H9 (cell line): ENCODE measurements at regions not wholly inside any gene's neighbourhood (a gene's known extent, or its start where the extent isn't known, plus 50 kb on each side); places are given as distances from the start of the nearest gene placed in this dataset.

Source experiments
- DNase-seq: peaks from one replicate; pipeline ENCODE4 v3.0.0-alpha.2; 2017
- H2AFZ ChIP-seq: one replicate; pipeline ENCODE4 v1.6.1; 2013; ENCODE audit warnings: mild to moderate bottlenecking, low read length, control low read depth, moderate library complexity
- H2AK5ac ChIP-seq: 2 replicates; pipeline ENCODE4 v1.6.1; 2013; ENCODE audit warnings: low read length, control low read depth, mixed read lengths; ENCODE audit not compliant: insufficient read length
- H2BK120ac ChIP-seq: one replicate; pipeline ENCODE4 v1.6.1; 2013; ENCODE audit warnings: low read depth, mild to moderate bottlenecking, low read length, control low read depth, inconsistent platforms; ENCODE audit not compliant: poor library complexity, severe bottlenecking
- H2BK12ac ChIP-seq: 2 replicates; pipeline ENCODE4 v1.6.1; 2013; ENCODE audit warnings: low read length, control low read depth, mixed read lengths, low read depth; ENCODE audit not compliant: insufficient read length
- H2BK15ac ChIP-seq: 2 replicates; pipeline ENCODE4 v1.6.1; 2013; ENCODE audit warnings: low read depth, low read length, control low read depth
- H2BK20ac ChIP-seq: one replicate; pipeline ENCODE4 v1.6.1; 2013; ENCODE audit warnings: low read depth, mild to moderate bottlenecking, low read length, control low read depth, inconsistent platforms; ENCODE audit not compliant: poor library complexity, severe bottlenecking
- H2BK5ac ChIP-seq: 2 replicates; pipeline ENCODE4 v1.6.1; 2013; ENCODE audit warnings: low read length, control low read depth, mixed read lengths; ENCODE audit not compliant: insufficient read length
- H3K14ac ChIP-seq: 2 replicates; pipeline ENCODE4 v1.6.1; 2013; ENCODE audit warnings: low read length, control low read depth; ENCODE audit not compliant: insufficient read depth
- H3K18ac ChIP-seq: 2 replicates; pipeline ENCODE4 v1.6.1; 2013; ENCODE audit warnings: low read depth, mild to moderate bottlenecking, mixed read lengths, low read length, control low read depth; ENCODE audit not compliant: insufficient read length
- H3K23ac ChIP-seq: 2 replicates; pipeline ENCODE4 v1.6.1; 2013; ENCODE audit warnings: low read length, control low read depth, mixed read lengths, low read depth; ENCODE audit not compliant: insufficient read length
- H3K23me2 ChIP-seq: 2 replicates; pipeline ENCODE4 v1.6.1; 2013; ENCODE audit warnings: low read depth, mild to moderate bottlenecking, mixed read lengths, low read length, control low read depth; ENCODE audit not compliant: insufficient read length, poor library complexity, severe bottlenecking
- H3K27ac ChIP-seq: 2 replicates; pipeline ENCODE4 v1.5.1; 2013; ENCODE audit warnings: low read length, control low read depth, mixed read lengths, low read depth; ENCODE audit not compliant: insufficient read length
- H3K27me3 ChIP-seq: 2 replicates; pipeline ENCODE4 v1.6.1; 2013; ENCODE audit warnings: low read length, control low read depth, inconsistent platforms; ENCODE audit not compliant: insufficient read depth
- H3K4ac ChIP-seq: 2 replicates; pipeline ENCODE4 v1.6.1; 2013; ENCODE audit warnings: low read depth, mild to moderate bottlenecking, control low read depth, inconsistent platforms, low read length, moderate library complexity
- H3K4me1 ChIP-seq: 2 replicates; pipeline ENCODE4 v1.6.1; 2013; ENCODE audit warnings: low read length, control low read depth, inconsistent platforms; ENCODE audit not compliant: insufficient read depth
- H3K4me2 ChIP-seq: 2 replicates; pipeline ENCODE4 v1.6.1; 2013; ENCODE audit warnings: low read length, control low read depth, mixed read lengths; ENCODE audit not compliant: insufficient read length, insufficient read depth
- H3K56ac ChIP-seq: 2 replicates; pipeline ENCODE4 v1.6.1; 2013; ENCODE audit warnings: low read depth, mild to moderate bottlenecking, mixed read lengths, low read length, control low read depth; ENCODE audit not compliant: insufficient read length
- H3K79me1 ChIP-seq: 2 replicates; pipeline ENCODE4 v1.6.1; 2013; ENCODE audit warnings: low read depth, mild to moderate bottlenecking, moderate library complexity, low read length, control low read depth, inconsistent platforms; ENCODE audit not compliant: insufficient read depth, poor library complexity, severe bottlenecking
- H3K79me2 ChIP-seq: 2 replicates; pipeline ENCODE4 v1.6.1; 2013; ENCODE audit warnings: low read length, control low read depth, inconsistent platforms; ENCODE audit not compliant: insufficient read depth
- H3K9ac ChIP-seq: 2 replicates; pipeline ENCODE4 v1.6.1; 2013; ENCODE audit warnings: low read length, control low read depth, mixed read lengths; ENCODE audit not compliant: insufficient read length; ENCODE audit errors: extremely low read depth
- H3K9me3 ChIP-seq: one replicate; pipeline ENCODE4 v1.6.1; 2013; ENCODE audit warnings: low read depth, low read length, inconsistent platforms; ENCODE audit not compliant: control insufficient read depth
- H3T11ph ChIP-seq: one replicate; pipeline ENCODE4 v1.6.1; 2013; ENCODE audit warnings: mild to moderate bottlenecking, low read length, control low read depth, inconsistent platforms
- H4K20me1 ChIP-seq: one replicate; pipeline ENCODE4 v1.6.1; 2013; ENCODE audit not compliant: control insufficient read depth, insufficient read length, insufficient read depth
- H4K5ac ChIP-seq: 2 replicates; pipeline ENCODE4 v1.6.1; 2013; ENCODE audit warnings: low read depth, mild to moderate bottlenecking, mixed read lengths, low read length, control low read depth; ENCODE audit not compliant: insufficient read length
- H4K8ac ChIP-seq: replicated peaks from 2 replicates; pipeline ENCODE4 v1.6.1; 2013; ENCODE audit warnings: low read length, control low read depth, mixed read lengths, low read depth; ENCODE audit not compliant: insufficient read length
- H4K91ac ChIP-seq: 2 replicates; pipeline ENCODE4 v1.6.1; 2013; ENCODE audit warnings: low read depth, mild to moderate bottlenecking, moderate library complexity, mixed read lengths, low read length, control low read depth; ENCODE audit not compliant: insufficient read length
- H3K27ac Mint-ChIP-seq, 3 experiments: 2 replicates in 2 of 3; 3 replicates in 1 of 3; pipeline ENCODE4 v1.8.0; 2020 to 2021; ENCODE audit warnings: mixed read lengths in 3 of 3, mild to moderate bottlenecking in 1 of 3, moderate library complexity in 1 of 3
- H3K27me3 Mint-ChIP-seq: 2 replicates; pipeline ENCODE4 v1.8.0; 2021; ENCODE audit warnings: low read depth, mild to moderate bottlenecking, moderate library complexity, mixed read lengths
- H3K36me3 Mint-ChIP-seq, 3 experiments: 2 replicates in 2 of 3; 3 replicates in 1 of 3; pipeline ENCODE4 v1.8.0; 2020 to 2021; ENCODE audit warnings: low read depth in 3 of 3, mixed read lengths in 3 of 3; ENCODE audit not compliant: insufficient read depth in 1 of 3
- H3K4me1 Mint-ChIP-seq, 2 experiments: 2 replicates each; pipeline ENCODE4 v1.8.0; 2020; ENCODE audit warnings: mixed read lengths in 2 of 2
- H3K4me3 Mint-ChIP-seq, 2 experiments: 2 replicates in 1 of 2; 3 replicates in 1 of 2; pipeline ENCODE4 v1.8.0; 2020 to 2021; ENCODE audit warnings: mild to moderate bottlenecking in 2 of 2, mixed read lengths in 2 of 2, moderate library complexity in 1 of 2
- H3K9me3 Mint-ChIP-seq, 2 experiments: 2 replicates in 1 of 2; 3 replicates in 1 of 2; pipeline ENCODE4 v1.8.0; 2020; ENCODE audit warnings: mild to moderate bottlenecking in 2 of 2, mixed read lengths in 2 of 2, moderate library complexity in 1 of 2
- TF ChIP-seq, protein P1 (sequence below): fragments of 200-600 bp; sonication (generic); conservative IDR thresholded peaks from 3 replicates; pipeline ENCODE4 v1.8.0; 2021; ENCODE audit warnings: antibody characterized with exemption, mild to moderate bottlenecking

DNA sequence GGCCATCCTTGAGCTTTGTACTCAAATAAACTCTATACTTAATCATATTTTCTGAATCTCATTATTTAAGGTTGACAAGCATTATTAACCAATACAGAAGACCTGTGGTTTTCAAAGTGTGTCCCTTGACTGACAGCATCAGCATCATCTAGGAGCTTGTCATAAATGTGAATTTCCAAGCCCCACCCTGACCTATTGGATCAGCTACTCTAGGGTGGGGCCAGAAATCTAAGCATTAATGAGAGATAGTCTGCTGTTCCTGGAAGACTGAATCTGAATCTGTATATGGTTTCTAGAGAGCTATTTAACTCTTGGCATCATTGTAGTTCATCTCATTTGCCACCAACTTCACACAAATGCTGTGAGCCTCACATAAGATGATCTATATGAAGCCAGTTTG, 86.6 kb downstream of the CD8B2 start:
- Histone ChIP-seq H3K4me2 (no peak overlapping the region), H4K20me1 (no peaks in the 10 kb centered on the region), H3K23ac (no peak overlapping the region), H4K8ac (no peak overlapping the region), H2BK12ac (no peak overlapping the region), H3K27ac (no peak overlapping the region), H3K56ac (no peak overlapping the region), H3K9me3 (no peaks in the 10 kb centered on the region), H3K4me1 (no peaks in the 10 kb centered on the region), H3K27me3 (no peaks in the 10 kb centered on the region), H3K79me2 (no peaks in the 10 kb centered on the region), H3K9ac (no peak overlapping the region), H2AK5ac (no peak overlapping the region), H3K4ac (no peak overlapping the region), H4K5ac (no peak overlapping the region), H3K18ac (no peak overlapping the region), H2BK120ac (no peak overlapping the region), H3T11ph (no peak overlapping the region), H2BK5ac (no peak overlapping the region), H2BK20ac (no peak overlapping the region), H2AFZ (no peak overlapping the region), H2BK15ac (no peak overlapping the region), H3K79me1 (no peaks in the 10 kb centered on the region), H3K23me2 (no peaks in the 10 kb centered on the region), H4K91ac (no peak overlapping the region), H3K14ac (no peak overlapping the region)
- no peak for DNase-seq
- H3K9me3 Mint-ChIP-seq, result no peaks in the 10 kb centered on the region
- H3K4me3 Mint-ChIP-seq, result no peak overlapping the region
- no peaks in the 10 kb centered on the region for H3K36me3 Mint-ChIP-seq
- H3K27ac Mint-ChIP-seq, result no peak overlapping the region
- TF ChIP-seq, protein P1, sequence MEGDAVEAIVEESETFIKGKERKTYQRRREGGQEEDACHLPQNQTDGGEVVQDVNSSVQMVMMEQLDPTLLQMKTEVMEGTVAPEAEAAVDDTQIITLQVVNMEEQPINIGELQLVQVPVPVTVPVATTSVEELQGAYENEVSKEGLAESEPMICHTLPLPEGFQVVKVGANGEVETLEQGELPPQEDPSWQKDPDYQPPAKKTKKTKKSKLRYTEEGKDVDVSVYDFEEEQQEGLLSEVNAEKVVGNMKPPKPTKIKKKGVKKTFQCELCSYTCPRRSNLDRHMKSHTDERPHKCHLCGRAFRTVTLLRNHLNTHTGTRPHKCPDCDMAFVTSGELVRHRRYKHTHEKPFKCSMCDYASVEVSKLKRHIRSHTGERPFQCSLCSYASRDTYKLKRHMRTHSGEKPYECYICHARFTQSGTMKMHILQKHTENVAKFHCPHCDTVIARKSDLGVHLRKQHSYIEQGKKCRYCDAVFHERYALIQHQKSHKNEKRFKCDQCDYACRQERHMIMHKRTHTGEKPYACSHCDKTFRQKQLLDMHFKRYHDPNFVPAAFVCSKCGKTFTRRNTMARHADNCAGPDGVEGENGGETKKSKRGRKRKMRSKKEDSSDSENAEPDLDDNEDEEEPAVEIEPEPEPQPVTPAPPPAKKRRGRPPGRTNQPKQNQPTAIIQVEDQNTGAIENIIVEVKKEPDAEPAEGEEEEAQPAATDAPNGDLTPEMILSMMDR, result no peak
- peaks cover 10 to 13% of the 10 kb centered on the region in 2 experiments for H3K4me1 Mint-ChIP-seq
- H3K27me3 Mint-ChIP-seq, result peaks cover 9% of the 10 kb centered on the region
